Upper lobe of right lung (tissue), 1 donor: ENCODE measurements at regions not wholly inside any gene's neighbourhood (a gene's known extent, or its start where the extent isn't known, plus 50 kb on each side); places are given as distances from the start of the nearest gene placed in this dataset.
A peak's percentile ranks its signal among the peaks of the same experiment; 100 is the strongest.

Experiments used
- ATAC-seq: fragments of 200-7000 bp; cut with Tn5 transposase; one replicate; pipeline ENCODE4 v1.9.1; 2020; ENCODE audit warnings: mild to moderate bottlenecking, moderate library complexity
- DNase-seq: peaks from one replicate; pipeline ENCODE4 v3.0.0-alpha.2; 2020
- H3K27ac ChIP-seq: fragments of 200-600 bp; one replicate; pipeline ENCODE4 v1.8.0; 2022
- H3K27me3 ChIP-seq: fragments of 200-600 bp; one replicate; pipeline ENCODE4 v1.8.0; 2022; ENCODE audit warnings: mild to moderate bottlenecking
- H3K36me3 ChIP-seq: fragments of 200-600 bp; one replicate; pipeline ENCODE4 v1.8.0; 2022
- H3K4me1 ChIP-seq: fragments of 200-600 bp; one replicate; pipeline ENCODE4 v1.8.0; 2022
- H3K4me3 ChIP-seq: fragments of 200-600 bp; one replicate; pipeline ENCODE4 v1.8.0; 2022; ENCODE audit warnings: mild to moderate bottlenecking
- H3K9me3 ChIP-seq: fragments of 200-600 bp; one replicate; pipeline ENCODE4 v1.8.0; 2022
- CTCF ChIP-seq: fragments of 200-600 bp; IDR thresholded peaks from one replicate; pipeline ENCODE4 v1.8.0; 2022; ENCODE audit warnings: antibody characterized with exemption
- intact Hi-C: fragments of 100-400 bp; cut with DNase I; formaldehyde crosslinking; loops from one replicate; pipeline ENCODE4 v1.11.0; 2022
- donor health status: DM: no; HTN: yes; CAD: no; lungs with severe emphysema.

- ATAC-seq (no peak), DNase-seq (no peak)
- intact Hi-C loops, result no loop called here
- H3K36me3 ChIP-seq, result no peaks in the 10 kb centered on the region
- H3K4me3 ChIP-seq, result no peak overlapping the region
- H3K27ac ChIP-seq, result no peak overlapping the region
- no peaks in the 10 kb centered on the region for H3K4me1 ChIP-seq
- no peaks in the 10 kb centered on the region for H3K9me3 ChIP-seq
- no peak for TF ChIP-seq CTCF
- no peaks in the 10 kb centered on the region for H3K27me3 ChIP-seq
These were observed 434.3 kb downstream of the EFNB2 start for GRCh38 chr13:106101201-106101600.

DNA sequence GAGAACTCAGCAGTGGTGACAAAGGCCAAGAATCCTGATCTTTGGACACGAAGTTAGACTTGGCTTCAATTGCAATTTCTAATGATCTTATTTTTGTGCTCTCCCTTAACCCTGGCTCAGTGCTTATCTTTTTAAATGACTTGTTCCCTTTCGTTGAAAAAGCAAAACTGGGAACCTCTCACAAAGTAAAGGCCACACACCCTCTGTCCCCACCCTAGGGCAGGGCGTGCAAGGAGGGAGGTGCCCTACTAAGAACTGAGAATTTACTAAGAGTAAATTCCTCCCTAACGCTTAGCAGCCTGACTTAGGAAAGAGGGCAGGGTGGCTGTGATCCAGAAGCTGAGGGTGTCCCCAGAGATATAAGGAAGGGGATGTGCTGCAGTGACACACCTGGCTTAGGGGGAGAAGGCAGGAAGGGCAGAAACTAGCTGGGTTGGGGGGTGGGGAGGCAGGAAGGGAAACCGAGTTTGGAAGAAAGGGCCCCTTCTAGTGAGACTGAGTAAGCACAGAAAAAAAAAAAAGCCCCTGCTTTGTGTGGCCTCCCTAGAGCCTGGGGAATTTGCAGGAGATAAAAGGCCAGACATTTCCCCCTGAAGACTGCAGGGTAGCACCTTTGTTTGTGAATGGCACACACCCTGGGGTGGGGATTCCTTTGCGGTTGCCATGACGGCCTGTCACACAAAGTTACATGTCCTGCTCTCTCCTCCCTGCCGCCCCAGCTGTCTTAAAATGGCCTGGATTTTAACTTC lies 435.1 kb downstream of the EFNB2 start:
- no peak for TF ChIP-seq CTCF
- Histone ChIP-seq H3K4me3 (no peak overlapping the region), H3K36me3 (no peaks in the 10 kb centered on the region), H3K27me3 (no peaks in the 10 kb centered on the region), H3K27ac (no peak overlapping the region), H3K9me3 (no peaks in the 10 kb centered on the region), H3K4me1 (no peaks in the 10 kb centered on the region)
- DNase-seq, result no peak
- peak; percentile 68 for ATAC-seq
- intact Hi-C loops, result no loop called here

DNA sequence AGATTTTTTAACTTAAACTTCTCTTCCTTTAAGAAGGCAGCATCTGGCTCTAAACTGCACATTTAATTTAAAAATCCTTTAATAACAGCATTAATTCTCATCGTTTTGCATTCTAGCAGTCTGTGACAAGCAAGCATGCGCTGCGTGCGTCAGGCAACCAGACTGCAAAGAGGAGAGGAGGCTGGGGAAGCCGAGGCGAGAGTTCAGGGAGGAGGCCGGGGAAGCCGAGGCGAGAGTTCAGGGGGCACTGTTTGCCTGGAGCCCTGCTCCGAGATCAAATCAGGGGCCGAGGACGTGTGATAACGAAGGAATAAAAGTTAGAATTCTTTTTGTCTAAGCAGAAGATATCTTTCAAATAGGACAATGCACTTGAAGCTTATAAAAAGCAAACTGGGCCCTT lies 435.7 kb downstream of the EFNB2 start:
- no peak overlapping the region for H3K27ac ChIP-seq
- H3K9me3 ChIP-seq, result no peaks in the 10 kb centered on the region
- DNase-seq, result no peak
- H3K36me3 ChIP-seq, result no peaks in the 10 kb centered on the region
- H3K4me3 ChIP-seq, result no peak overlapping the region
- no peak for ATAC-seq
- TF ChIP-seq CTCF, result no peak
- H3K4me1 ChIP-seq, result no peaks in the 10 kb centered on the region
- no peaks in the 10 kb centered on the region for H3K27me3 ChIP-seq
- intact Hi-C loops, result no loop called here

DNA sequence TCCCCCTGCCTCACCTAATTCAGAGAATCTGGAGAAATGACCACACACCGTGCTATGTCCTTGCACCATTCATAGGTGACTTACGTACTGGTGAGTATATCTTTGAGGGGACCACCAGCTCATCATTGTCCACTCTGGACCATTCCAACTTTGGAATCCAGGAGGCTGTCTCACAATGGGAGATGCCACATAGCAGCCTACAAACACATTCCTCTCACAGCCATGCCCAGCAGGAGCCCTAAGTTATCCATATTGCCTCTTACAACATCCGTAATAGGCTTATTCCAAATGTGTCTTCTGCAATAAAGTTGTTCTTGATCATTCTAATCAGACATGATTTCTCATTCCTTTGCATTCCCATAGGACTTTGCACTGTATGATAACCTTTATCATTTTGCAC lies 436.7 kb downstream of the EFNB2 start:
- no peaks in the 10 kb centered on the region for H3K9me3 ChIP-seq
- no peak for TF ChIP-seq CTCF
- no peak for ATAC-seq
- H3K4me1 ChIP-seq, result no peaks in the 10 kb centered on the region
- H3K27me3 ChIP-seq, result no peaks in the 10 kb centered on the region
- H3K4me3 ChIP-seq, result no peak overlapping the region
- H3K36me3 ChIP-seq, result no peaks in the 10 kb centered on the region
- intact Hi-C loops, result no loop called here
- DNase-seq, result no peak
- no peak overlapping the region for H3K27ac ChIP-seq

DNA sequence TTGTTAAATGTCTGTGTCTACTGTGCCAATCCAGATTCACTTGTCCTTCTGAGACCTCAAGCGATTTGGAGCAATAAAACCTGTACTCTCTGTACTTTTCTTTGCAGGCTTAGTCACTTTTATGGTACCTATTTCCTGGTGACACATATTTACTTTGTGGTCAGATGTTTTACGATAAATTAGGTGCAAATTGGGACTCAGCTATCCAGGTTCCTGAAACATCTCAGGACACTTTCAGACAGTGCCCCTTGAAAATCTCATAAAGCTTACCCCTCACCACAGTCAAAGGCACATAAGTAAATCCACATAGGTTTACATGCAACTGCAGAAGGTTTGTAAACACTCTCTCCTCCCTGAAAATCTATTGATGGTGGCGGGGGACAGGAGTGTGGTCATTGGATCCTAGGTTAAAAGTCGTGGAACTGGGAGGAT lies 438.8 kb downstream of the EFNB2 start:
- TF ChIP-seq CTCF, result no peak
- Histone ChIP-seq H3K27ac (no peak overlapping the region), H3K27me3 (no peaks in the 10 kb centered on the region), H3K4me3 (no peak overlapping the region), H3K36me3 (no peaks in the 10 kb centered on the region), H3K4me1 (no peaks in the 10 kb centered on the region), H3K9me3 (no peaks in the 10 kb centered on the region)
- DNase-seq (no peak), ATAC-seq (no peak)
- intact Hi-C loops, result no loop called here

GRCh38 chr13:106095919-106096318 lies 439.5 kb downstream of the EFNB2 start:
- no peaks in the 10 kb centered on the region for H3K27me3 ChIP-seq
- no peak for TF ChIP-seq CTCF
- H3K36me3 ChIP-seq, result no peaks in the 10 kb centered on the region
- no peak for ATAC-seq
- intact Hi-C loops, result no loop called here
- H3K9me3 ChIP-seq, result no peaks in the 10 kb centered on the region
- DNase-seq, result no peak
- no peak overlapping the region for H3K27ac ChIP-seq
- H3K4me1 ChIP-seq, result no peaks in the 10 kb centered on the region
- no peak overlapping the region for H3K4me3 ChIP-seq
